COR-L47 (cell line): ENCODE measurements at regions not wholly inside any gene's neighbourhood (a gene's known extent, or its start where the extent isn't known, plus 50 kb on each side); places are given as distances from the start of the nearest gene placed in this dataset.
A peak's percentile ranks its signal among the peaks of the same experiment; 100 is the strongest.
"Not testable (repeated sequence)": the region's sequence is repeated elsewhere in the genome, so short reads cannot be mapped to it uniquely, and the experiment has no call there.

Experiments
- DNase-seq: peaks from one replicate; lab custom pipeline; 2025; lab: John Stamatoyannopoulos, UW

- no peak for DNase-seq
These were observed 895.8 kb downstream of the TSN start for GRCh38 chr2:122651236-122651635.

GRCh38 chr2:122651780-122652179 lies 896.3 kb downstream of the TSN start:
- no peak for DNase-seq

GRCh38 chr2:122652670-122653069 lies 897.2 kb downstream of the TSN start:
- no peak for DNase-seq

- DNase-seq = no peak
These were observed 901.0 kb downstream of the TSN start for GRCh38 chr2:122656403-122656802.

- no peak for DNase-seq
These were observed 905.6 kb downstream of the TSN start for GRCh38 chr2:122660786-122661634.

- peak; percentile 12 for DNase-seq
These were observed 908.2 kb downstream of the TSN start for GRCh38 chr2:122663620-122664019.

- no peak for DNase-seq
These were observed 914.2 kb downstream of the TSN start for GRCh38 chr2:122669627-122670026.

- no peak for DNase-seq
These were observed 915.4 kb downstream of the TSN start for GRCh38 chr2:122670897-122671296.

GRCh38 chr2:122680662-122681061 lies 925.2 kb downstream of the TSN start:
- DNase-seq = no peak

GRCh38 chr2:122681626-122682025 lies 926.2 kb downstream of the TSN start:
- no peak for DNase-seq

GRCh38 chr2:122682356-122682755 lies 926.9 kb downstream of the TSN start:
- DNase-seq = no peak

- DNase-seq = no peak
These were observed 927.6 kb downstream of the TSN start for GRCh38 chr2:122683018-122683417.

- peak; percentile 1 for DNase-seq
These were observed 937.1 kb downstream of the TSN start for GRCh38 chr2:122692400-122693083.

- DNase-seq = no peak
These were observed 942.0 kb downstream of the TSN start for GRCh38 chr2:122697415-122697814.

- DNase-seq = no peak
These were observed 948.2 kb downstream of the TSN start for GRCh38 chr2:122703676-122704075.

GRCh38 chr2:122704109-122704563 lies 948.7 kb downstream of the TSN start:
- no peak for DNase-seq

GRCh38 chr2:122705746-122706145 lies 950.3 kb downstream of the TSN start:
- DNase-seq = no peak

GRCh38 chr2:122706757-122707223 lies 951.3 kb downstream of the TSN start:
- no peak for DNase-seq

GRCh38 chr2:122707224-122707824 lies 951.9 kb downstream of the TSN start:
- DNase-seq = no peak

- DNase-seq = no peak
These were observed 954.6 kb downstream of the TSN start for GRCh38 chr2:122710049-122710448.

GRCh38 chr2:122713800-122714199 lies 958.3 kb downstream of the TSN start:
- no peak for DNase-seq

- DNase-seq = not testable (repeated sequence)
These were observed 965.4 kb downstream of the TSN start for GRCh38 chr2:122720822-122721221.
